ENCODE measurements at regions not wholly inside any gene's neighbourhood (a gene's known extent, or its start where the extent isn't known, plus 50 kb on each side); places are given as distances from the start of the nearest gene placed in this dataset.

DNA sequence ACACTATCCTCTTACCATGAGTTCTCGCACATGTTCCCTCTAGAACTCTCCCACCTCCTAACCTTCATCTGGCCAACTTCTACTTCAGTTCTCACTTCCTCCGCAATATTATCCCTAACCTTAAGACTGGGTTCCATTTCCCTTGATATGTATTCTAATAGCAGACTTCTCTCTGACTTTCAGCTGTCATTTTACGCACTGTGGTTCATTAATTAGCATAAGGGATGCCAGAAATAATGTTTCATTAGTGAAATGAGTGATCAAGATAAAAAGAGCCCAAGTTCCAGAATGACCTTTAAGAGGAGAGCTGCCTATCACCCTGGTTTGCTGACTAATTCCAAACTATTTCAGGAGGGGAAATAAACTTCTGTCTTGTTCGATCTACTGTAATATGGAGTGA lies 108.6 kb upstream of the CCDC150 start:
- Mint-ChIP-seq H3K27me3 (ENCODE audit: insufficient read depth, unreplicated experiment) (no peaks in the 10 kb centered on the region), H3K36me3 (ENCODE audit: insufficient read depth, unreplicated experiment) (no peaks in the 10 kb centered on the region), H3K27ac (ENCODE audit: low read depth, unreplicated experiment) (no peak overlapping the region), H3K9me3 (ENCODE audit: unreplicated experiment) (no peaks in the 10 kb centered on the region), H3K4me1 (ENCODE audit: insufficient read depth, unreplicated experiment) (no peaks in the 10 kb centered on the region), H3K4me3 (ENCODE audit: unreplicated experiment) (no peak overlapping the region)
- TF ChIP-seq, protein P1, sequence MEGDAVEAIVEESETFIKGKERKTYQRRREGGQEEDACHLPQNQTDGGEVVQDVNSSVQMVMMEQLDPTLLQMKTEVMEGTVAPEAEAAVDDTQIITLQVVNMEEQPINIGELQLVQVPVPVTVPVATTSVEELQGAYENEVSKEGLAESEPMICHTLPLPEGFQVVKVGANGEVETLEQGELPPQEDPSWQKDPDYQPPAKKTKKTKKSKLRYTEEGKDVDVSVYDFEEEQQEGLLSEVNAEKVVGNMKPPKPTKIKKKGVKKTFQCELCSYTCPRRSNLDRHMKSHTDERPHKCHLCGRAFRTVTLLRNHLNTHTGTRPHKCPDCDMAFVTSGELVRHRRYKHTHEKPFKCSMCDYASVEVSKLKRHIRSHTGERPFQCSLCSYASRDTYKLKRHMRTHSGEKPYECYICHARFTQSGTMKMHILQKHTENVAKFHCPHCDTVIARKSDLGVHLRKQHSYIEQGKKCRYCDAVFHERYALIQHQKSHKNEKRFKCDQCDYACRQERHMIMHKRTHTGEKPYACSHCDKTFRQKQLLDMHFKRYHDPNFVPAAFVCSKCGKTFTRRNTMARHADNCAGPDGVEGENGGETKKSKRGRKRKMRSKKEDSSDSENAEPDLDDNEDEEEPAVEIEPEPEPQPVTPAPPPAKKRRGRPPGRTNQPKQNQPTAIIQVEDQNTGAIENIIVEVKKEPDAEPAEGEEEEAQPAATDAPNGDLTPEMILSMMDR (IDR thresholded peaks at IDR 0.05; ENCODE audit: unreplicated experiment): no peak
- ChIA-PET POLR2A (interaction anchor here (0.6 kb wide), 1 partner anchor 297 kb away, joined by 3 read pairs; no protein-coding TSS in a partner anchor), CTCF (interaction anchor here (0.6 kb wide), 1 partner anchor 204 kb away, joined by 3 read pairs; no protein-coding TSS in a partner anchor)
- DNase-seq (ENCODE audit: unreplicated experiment): no peak
- no TSS peak for BruUV-seq (replicated peaks)
- intact Hi-C loops (cut with micrococcal nuclease): no loop called here

DNA sequence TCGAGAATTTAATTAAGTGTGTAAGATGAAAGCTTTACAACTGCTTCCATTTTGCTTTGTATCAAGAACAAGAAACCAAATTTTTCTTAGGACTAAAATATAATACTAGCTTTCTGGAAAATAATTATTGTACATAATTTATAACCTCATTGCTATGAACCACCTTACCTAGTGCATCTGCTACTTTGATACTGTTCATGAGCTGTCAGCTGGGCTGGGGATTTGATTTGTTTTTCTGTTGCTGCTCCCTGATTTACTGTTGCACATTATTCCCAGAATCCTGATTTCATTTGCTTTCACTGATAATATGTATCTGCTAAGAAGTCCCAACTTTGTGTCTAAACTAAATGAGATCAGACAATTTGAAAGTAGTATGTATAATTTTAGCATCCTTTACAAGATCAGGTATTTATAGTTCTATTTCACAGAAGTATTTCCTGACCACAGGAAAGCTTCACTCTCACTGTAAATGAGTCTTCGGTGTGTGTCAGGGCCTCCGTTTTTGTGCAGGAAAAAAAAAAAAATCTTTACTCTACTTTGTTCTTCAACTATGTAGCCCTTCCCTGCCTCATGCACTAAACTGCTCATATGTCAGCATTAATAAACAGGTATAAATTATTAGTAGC lies 105.6 kb upstream of the CCDC150 start:
- H3K9me3 Mint-ChIP-seq (ENCODE audit: unreplicated experiment): no peaks in the 10 kb centered on the region
- POLR2A ChIA-PET: no interaction called here
- intact Hi-C loops (cut with micrococcal nuclease): no loop called here
- no peaks in the 10 kb centered on the region for H3K4me1 Mint-ChIP-seq (ENCODE audit: insufficient read depth, unreplicated experiment)
- no peaks in the 10 kb centered on the region for H3K36me3 Mint-ChIP-seq (ENCODE audit: insufficient read depth, unreplicated experiment)
- no peak overlapping the region for H3K4me3 Mint-ChIP-seq (ENCODE audit: unreplicated experiment)
- BruUV-seq (replicated peaks): no TSS peak
- H3K27me3 Mint-ChIP-seq (ENCODE audit: insufficient read depth, unreplicated experiment): no peaks in the 10 kb centered on the region
- CTCF ChIA-PET: interaction anchor here (0.7 to 1.8 kb wide), 5 partner anchors 81 to 285 kb away, joined by 3 to 6 read pairs (median 3); no protein-coding TSS in a partner anchor
- no peak overlapping the region for H3K27ac Mint-ChIP-seq (ENCODE audit: low read depth, unreplicated experiment)
- no peak for DNase-seq (ENCODE audit: unreplicated experiment)
- TF ChIP-seq, protein P1 (IDR thresholded peaks at IDR 0.05; ENCODE audit: unreplicated experiment): no peak

DNA sequence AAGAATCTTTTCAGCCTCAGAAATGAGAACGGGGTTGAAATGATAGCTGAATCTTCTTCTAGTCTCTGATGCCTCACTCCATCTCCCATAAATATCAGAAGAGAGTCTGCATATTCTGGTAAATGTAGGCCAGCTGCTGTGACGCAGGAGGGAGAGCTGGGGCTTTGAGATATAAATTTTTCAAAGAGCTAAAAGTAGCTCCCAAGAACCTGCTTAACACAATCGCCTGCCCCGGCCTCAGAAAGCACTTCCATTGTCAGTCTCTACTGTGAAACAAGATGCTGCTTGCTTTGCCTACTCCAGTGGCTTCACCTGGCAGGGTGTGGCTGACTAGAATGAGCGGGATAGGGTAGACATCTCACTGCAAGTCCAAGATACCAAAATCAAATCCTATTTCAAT lies 105.0 kb upstream of the CCDC150 start:
- Mint-ChIP-seq H3K4me3 (ENCODE audit: unreplicated experiment) (no peak overlapping the region), H3K4me1 (ENCODE audit: insufficient read depth, unreplicated experiment) (no peaks in the 10 kb centered on the region), H3K9me3 (ENCODE audit: unreplicated experiment) (no peaks in the 10 kb centered on the region), H3K27ac (ENCODE audit: low read depth, unreplicated experiment) (no peak overlapping the region), H3K36me3 (ENCODE audit: insufficient read depth, unreplicated experiment) (no peaks in the 10 kb centered on the region), H3K27me3 (ENCODE audit: insufficient read depth, unreplicated experiment) (no peaks in the 10 kb centered on the region)
- CTCF ChIA-PET: interaction anchor here (0.6 to 1.8 kb wide), 6 partner anchors 67 to 237 kb away, joined by 3 to 6 read pairs (median 3); no protein-coding TSS in a partner anchor
- TF ChIP-seq, protein P1 (IDR thresholded peaks at IDR 0.05; ENCODE audit: unreplicated experiment): no peak
- POLR2A ChIA-PET: no interaction called here
- intact Hi-C loops (cut with micrococcal nuclease): no loop called here
- no TSS peak for BruUV-seq (replicated peaks)
- DNase-seq (ENCODE audit: unreplicated experiment): no peak

DNA sequence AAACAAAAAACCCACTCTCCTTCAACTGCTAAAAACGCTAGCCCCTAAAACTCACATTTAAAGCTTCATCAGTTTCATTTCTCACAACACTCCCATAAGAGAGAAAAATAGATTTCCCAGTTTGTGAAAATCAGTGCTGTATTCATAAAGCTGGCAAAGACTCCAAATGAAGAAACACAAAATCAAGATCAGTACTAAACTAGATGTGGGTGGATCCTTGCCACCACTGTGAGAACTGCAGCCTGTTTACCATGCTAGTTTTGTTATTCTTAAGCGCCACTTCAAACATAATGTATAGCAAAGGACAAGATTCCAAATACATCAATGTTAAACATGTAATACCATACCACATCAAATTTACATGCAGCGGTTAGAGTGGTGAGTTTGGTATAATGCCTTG lies 104.5 kb upstream of the CCDC150 start:
- DNase-seq (ENCODE audit: unreplicated experiment): no peak
- no TSS peak for BruUV-seq (replicated peaks)
- TF ChIP-seq, protein P1 (IDR thresholded peaks at IDR 0.05; ENCODE audit: unreplicated experiment): no peak
- no peak overlapping the region for H3K4me3 Mint-ChIP-seq (ENCODE audit: unreplicated experiment)
- H3K27me3 Mint-ChIP-seq (ENCODE audit: insufficient read depth, unreplicated experiment): no peaks in the 10 kb centered on the region
- H3K9me3 Mint-ChIP-seq (ENCODE audit: unreplicated experiment): no peaks in the 10 kb centered on the region
- no peak overlapping the region for H3K27ac Mint-ChIP-seq (ENCODE audit: low read depth, unreplicated experiment)
- intact Hi-C loops (cut with micrococcal nuclease): loop anchor here (1.0 kb wide), 1 partner anchor 224 kb away; no protein-coding TSS in a partner anchor
- POLR2A ChIA-PET: no interaction called here
- no peaks in the 10 kb centered on the region for H3K4me1 Mint-ChIP-seq (ENCODE audit: insufficient read depth, unreplicated experiment)
- H3K36me3 Mint-ChIP-seq (ENCODE audit: insufficient read depth, unreplicated experiment): no peaks in the 10 kb centered on the region
- CTCF ChIA-PET: interaction anchor here (0.6 to 1.8 kb wide), 6 partner anchors 38 to 236 kb away, joined by 3 to 6 read pairs (median 3); no protein-coding TSS in a partner anchor
